ENCODE measurements at regions not wholly inside any gene's neighbourhood (a gene's known extent, or its start where the extent isn't known, plus 50 kb on each side); places are given as distances from the start of the nearest gene placed in this dataset.
"Not testable (repeated sequence)": the region's sequence is repeated elsewhere in the genome, so short reads cannot be mapped to it uniquely, and the experiment has no call there.

- no peak for DNase-seq
These were observed 621.8 kb downstream of the TMA16 start for GRCh38 chr4:164116286-164116685.

- DNase-seq = no peak
These were observed 619.5 kb upstream of the SMIM31 start for GRCh38 chr4:164134388-164134787.

- no peak for DNase-seq
These were observed 617.7 kb upstream of the SMIM31 start for GRCh38 chr4:164136180-164136616.

- no peak for DNase-seq
These were observed 615.4 kb upstream of the SMIM31 start for GRCh38 chr4:164138521-164138920.

GRCh38 chr4:164139291-164139690, 614.6 kb upstream of the SMIM31 start:
- DNase-seq = no peak

- DNase-seq = not testable (repeated sequence)
These were observed 612.1 kb upstream of the SMIM31 start for GRCh38 chr4:164141755-164142375.

- no peak for DNase-seq
These were observed 599.5 kb upstream of the SMIM31 start for GRCh38 chr4:164154416-164154815.

- DNase-seq = no peak
These were observed 584.3 kb upstream of the SMIM31 start for GRCh38 chr4:164169591-164169990.

GRCh38 chr4:164177153-164177552, 576.8 kb upstream of the SMIM31 start:
- DNase-seq = no peak

- DNase-seq = no peak
These were observed 576.2 kb upstream of the SMIM31 start for GRCh38 chr4:164177753-164178152.

- no peak for DNase-seq
These were observed 565.7 kb upstream of the SMIM31 start for GRCh38 chr4:164188236-164188635.

- no peak for DNase-seq
These were observed 561.1 kb upstream of the SMIM31 start for GRCh38 chr4:164192844-164193243.

- DNase-seq = no peak
These were observed 560.3 kb upstream of the SMIM31 start for GRCh38 chr4:164193676-164194075.

- DNase-seq = no peak
These were observed 556.4 kb upstream of the SMIM31 start for GRCh38 chr4:164197556-164197955.

- no peak for DNase-seq
These were observed 550.5 kb upstream of the SMIM31 start for GRCh38 chr4:164203476-164203875.

- DNase-seq = no peak
These were observed 549.5 kb upstream of the SMIM31 start for GRCh38 chr4:164204434-164204833.

GRCh38 chr4:164207460-164207859, 546.5 kb upstream of the SMIM31 start:
- no peak for DNase-seq

- no peak for DNase-seq
These were observed 543.6 kb upstream of the SMIM31 start for GRCh38 chr4:164210377-164210776.

GRCh38 chr4:164212134-164212533, 541.8 kb upstream of the SMIM31 start:
- DNase-seq = no peak

GRCh38 chr4:164212714-164213113, 541.2 kb upstream of the SMIM31 start:
- no peak for DNase-seq

- no peak for DNase-seq
These were observed 538.7 kb upstream of the SMIM31 start for GRCh38 chr4:164215113-164215741.

- no peak for DNase-seq
These were observed 532.3 kb upstream of the SMIM31 start for GRCh38 chr4:164221631-164222030.

- no peak for DNase-seq
These were observed 529.1 kb upstream of the SMIM31 start for GRCh38 chr4:164224871-164225270.

GRCh38 chr4:164229255-164229654, 524.7 kb upstream of the SMIM31 start:
- DNase-seq = no peak

- no peak for DNase-seq
These were observed 514.5 kb upstream of the SMIM31 start for GRCh38 chr4:164239433-164239832.

Data from NCI-H1436 treated with DMSO at 0.1 percent for 48 hours (cell line).